Uterus (tissue), 3 donors: ENCODE measurements at regions not wholly inside any gene's neighbourhood (a gene's known extent, or its start where the extent isn't known, plus 50 kb on each side); places are given as distances from the start of the nearest gene placed in this dataset.

Source experiments
- DNase-seq, 2 donors: peaks; one replicate each; pipeline ENCODE4 v3.0.0-alpha.2; 2019 to 2020
- H3K27ac ChIP-seq, 2 donors: fragments of 200-600 bp; sonication (generic); 1 replicate in 1 of 2; 2 replicates in 1 of 2; pipeline ENCODE4 v1.5.1; 2016 to 2018
- H3K27me3 ChIP-seq, 2 donors: fragments of 200-600 bp; sonication (generic); one replicate each; pipeline ENCODE4 v1.5.1; 2018 to 2019; ENCODE audit warnings: control low read depth in 1 of 2
- H3K36me3 ChIP-seq, 2 donors: fragments of 200-600 bp; sonication (generic); one replicate each; pipeline ENCODE4 v1.5.1; 2019; ENCODE audit warnings: control low read depth in 1 of 2
- H3K4me1 ChIP-seq, 2 donors: fragments of 200-600 bp; sonication (generic); one replicate each; pipeline ENCODE4 v1.5.1; 2018 to 2019; ENCODE audit warnings: control low read depth in 1 of 2
- H3K4me3 ChIP-seq, 2 donors: fragments of 200-600 bp; sonication (generic); 1 replicate in 1 of 2; 2 replicates in 1 of 2; pipeline ENCODE4 v1.5.1; 2018 to 2019; ENCODE audit warnings: mild to moderate bottlenecking in 1 of 2
- H3K9me3 ChIP-seq, 2 donors: fragments of 200-600 bp; sonication (generic); one replicate each; pipeline ENCODE4 v1.5.1; 2019; ENCODE audit warnings: control low read depth in 1 of 2
- CTCF ChIP-seq, 4 experiments: fragments of 200-600 bp in 2 of 4; fragments of 450-650 bp in 2 of 4; sonication (generic) in 2 of 4; IDR thresholded peaks; one replicate each; pipeline ENCODE4 v1.5.1; 2016 to 2019; ENCODE audit warnings: antibody characterized with exemption in 4 of 4, mild to moderate bottlenecking in 2 of 4, moderate library complexity in 1 of 4
- POLR2A ChIP-seq, 2 donors: fragments of 450-650 bp; IDR thresholded peaks; one replicate each; pipeline ENCODE4 v1.6.1; 2016; ENCODE audit warnings: antibody characterized with exemption in 2 of 2, mild to moderate bottlenecking in 1 of 2, moderate library complexity in 1 of 2
- intact Hi-C: fragments of 100-400 bp; cut with DNase I; formaldehyde crosslinking; loops from one replicate; pipeline ENCODE4 v1.15.1; 2023; ENCODE audit warnings: low total_unique reads
- donor health status: DM: yes; HTN: yes; CAD: no.

DNA sequence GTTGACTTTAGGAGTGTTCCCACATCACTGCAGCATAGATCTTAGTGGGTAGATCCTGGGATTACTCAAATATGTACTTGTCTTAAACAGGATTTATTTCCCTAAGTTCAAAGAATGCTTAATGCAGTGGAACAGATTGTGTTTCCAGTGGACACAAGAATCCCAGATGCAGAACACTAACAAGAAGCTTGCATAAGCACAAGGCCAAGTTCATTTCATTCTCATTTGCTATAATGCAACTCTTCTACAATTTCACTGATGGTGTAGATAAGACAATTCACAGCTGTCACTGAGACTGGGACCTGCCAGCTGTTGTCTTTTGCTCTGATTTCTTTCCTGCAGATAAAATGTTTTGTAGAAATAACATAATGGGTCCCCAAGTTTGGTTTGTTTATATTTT lies 225.6 kb downstream of the NFKBIZ start:
- Histone ChIP-seq H3K4me1 (peaks cover 0 to under 1% of the 10 kb centered on the region in 2 donors), H3K27me3 (no peaks in the 10 kb centered on the region), H3K27ac (no peak overlapping the region), H3K9me3 (no peaks in the 10 kb centered on the region), H3K4me3 (no peak overlapping the region), H3K36me3 (no peaks in the 10 kb centered on the region)
- no peak for DNase-seq
- intact Hi-C loops: no loop called here
- no peak for TF ChIP-seq CTCF (IDR thresholded peaks at IDR 0.05)
- no peak for TF ChIP-seq POLR2A (IDR thresholded peaks at IDR 0.05)

DNA sequence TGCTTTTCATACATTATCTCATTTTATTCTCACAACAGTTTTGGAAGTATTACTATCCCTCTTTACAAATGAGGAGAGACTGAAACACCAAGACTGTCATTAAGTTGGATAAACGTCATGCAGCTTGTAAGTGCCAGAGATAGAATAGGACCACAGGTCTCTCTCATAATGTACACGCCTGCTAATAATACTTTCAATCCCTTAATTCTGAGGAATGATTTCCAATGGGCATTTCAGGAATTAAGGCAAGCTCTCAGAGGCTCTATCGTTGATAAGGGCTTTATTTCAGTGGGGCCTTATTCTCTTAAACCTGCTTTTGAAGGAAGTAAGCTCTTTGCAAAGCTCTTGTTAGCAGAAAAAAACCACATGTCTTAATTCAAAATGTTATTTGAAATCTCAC lies 229.1 kb downstream of the NFKBIZ start:
- TF ChIP-seq POLR2A (IDR thresholded peaks at IDR 0.05): no peak
- no peak for DNase-seq
- H3K36me3 ChIP-seq: no peaks in the 10 kb centered on the region
- no peaks in the 10 kb centered on the region for H3K27me3 ChIP-seq
- intact Hi-C loops: no loop called here
- H3K4me1 ChIP-seq: no peaks in the 10 kb centered on the region
- no peak overlapping the region for H3K4me3 ChIP-seq
- no peak overlapping the region for H3K27ac ChIP-seq
- no peaks in the 10 kb centered on the region for H3K9me3 ChIP-seq

DNA sequence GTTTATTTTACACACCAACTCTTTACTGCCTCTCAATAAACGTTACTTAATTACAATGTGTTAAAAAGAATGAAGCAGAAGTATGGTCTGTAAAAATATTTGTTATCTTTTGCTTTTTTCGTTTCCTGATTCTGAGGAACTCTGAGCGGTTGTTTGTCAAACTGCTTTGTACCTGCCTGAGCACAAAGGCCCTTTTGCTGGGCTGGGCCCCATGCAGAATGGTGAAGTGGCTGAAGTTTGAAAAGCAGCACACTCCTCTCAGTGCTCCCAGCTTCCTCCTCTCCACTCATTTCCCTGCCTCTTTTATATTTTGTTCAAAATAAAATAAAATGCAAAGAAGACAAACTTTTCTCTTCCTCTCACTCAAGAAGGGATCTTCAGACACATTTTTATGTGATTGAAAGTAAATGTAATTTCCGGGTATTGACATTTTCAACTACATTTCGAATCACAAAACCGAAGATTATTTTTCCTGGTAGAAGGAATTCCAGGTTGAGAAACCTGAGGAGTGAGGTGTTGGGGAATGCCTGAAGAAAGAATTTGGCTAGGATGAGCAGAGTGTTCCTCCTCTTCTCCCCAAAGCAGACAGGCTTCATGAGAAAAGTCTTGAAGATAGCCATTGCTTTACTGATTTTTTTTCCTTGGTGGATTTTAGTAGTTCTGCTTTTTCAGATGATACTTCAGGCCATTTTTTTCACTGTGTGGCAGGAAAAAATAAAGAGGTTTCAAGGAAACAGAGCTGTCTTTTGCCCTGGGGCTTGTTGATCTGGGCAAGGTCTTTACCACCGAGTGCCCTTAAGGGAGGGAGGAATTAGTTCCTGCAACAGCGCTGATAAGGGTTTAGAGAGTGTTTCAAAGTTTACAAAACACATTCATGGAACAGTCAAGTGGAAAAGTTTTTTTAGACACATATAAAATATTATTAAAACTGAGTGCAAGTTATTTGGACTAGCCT lies 229.8 kb downstream of the NFKBIZ start:
- peak overlapping the region; percentile 1 to 48 for H3K27ac ChIP-seq
- intact Hi-C loops: no loop called here
- TF ChIP-seq CTCF (IDR thresholded peaks at IDR 0.05): no peak
- no peak for TF ChIP-seq POLR2A (IDR thresholded peaks at IDR 0.05)

DNA sequence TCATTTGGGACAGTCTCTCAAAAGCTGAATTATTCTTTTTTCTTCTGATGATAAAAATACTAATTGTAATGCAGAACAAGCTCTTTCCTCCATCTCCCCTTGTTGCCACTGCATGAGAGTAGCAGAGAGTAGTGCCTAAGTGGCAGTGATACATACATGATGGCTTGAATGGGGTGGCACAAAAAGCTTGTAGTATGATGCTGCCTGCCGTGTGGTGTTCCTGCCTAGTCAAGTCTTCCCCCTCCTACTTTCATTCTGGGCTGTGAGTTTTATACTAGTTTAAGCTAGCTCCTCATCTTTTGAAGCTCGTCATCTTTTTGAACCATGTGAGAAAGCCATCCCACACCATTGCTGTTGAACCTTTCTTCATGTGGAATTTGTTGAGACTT lies 230.5 kb downstream of the NFKBIZ start:
- no peaks in the 10 kb centered on the region for H3K36me3 ChIP-seq
- H3K4me3 ChIP-seq: no peak overlapping the region
- no peaks in the 10 kb centered on the region for H3K27me3 ChIP-seq
- H3K27ac ChIP-seq: peak overlapping the region; percentile 1 to 48
- no peak for TF ChIP-seq CTCF (IDR thresholded peaks at IDR 0.05)
- TF ChIP-seq POLR2A (IDR thresholded peaks at IDR 0.05): no peak
- intact Hi-C loops: no loop called here
- no peaks in the 10 kb centered on the region for H3K9me3 ChIP-seq
- no peak for DNase-seq
- no peaks in the 10 kb centered on the region for H3K4me1 ChIP-seq

More for the DNA sequence above, 229.8 kb downstream of the NFKBIZ start:
- DNase-seq: no peak
- no peaks in the 10 kb centered on the region for H3K27me3 ChIP-seq
- H3K4me1 ChIP-seq: no peaks in the 10 kb centered on the region
- H3K36me3 ChIP-seq: no peaks in the 10 kb centered on the region
- no peak overlapping the region for H3K4me3 ChIP-seq
- no peaks in the 10 kb centered on the region for H3K9me3 ChIP-seq

DNA sequence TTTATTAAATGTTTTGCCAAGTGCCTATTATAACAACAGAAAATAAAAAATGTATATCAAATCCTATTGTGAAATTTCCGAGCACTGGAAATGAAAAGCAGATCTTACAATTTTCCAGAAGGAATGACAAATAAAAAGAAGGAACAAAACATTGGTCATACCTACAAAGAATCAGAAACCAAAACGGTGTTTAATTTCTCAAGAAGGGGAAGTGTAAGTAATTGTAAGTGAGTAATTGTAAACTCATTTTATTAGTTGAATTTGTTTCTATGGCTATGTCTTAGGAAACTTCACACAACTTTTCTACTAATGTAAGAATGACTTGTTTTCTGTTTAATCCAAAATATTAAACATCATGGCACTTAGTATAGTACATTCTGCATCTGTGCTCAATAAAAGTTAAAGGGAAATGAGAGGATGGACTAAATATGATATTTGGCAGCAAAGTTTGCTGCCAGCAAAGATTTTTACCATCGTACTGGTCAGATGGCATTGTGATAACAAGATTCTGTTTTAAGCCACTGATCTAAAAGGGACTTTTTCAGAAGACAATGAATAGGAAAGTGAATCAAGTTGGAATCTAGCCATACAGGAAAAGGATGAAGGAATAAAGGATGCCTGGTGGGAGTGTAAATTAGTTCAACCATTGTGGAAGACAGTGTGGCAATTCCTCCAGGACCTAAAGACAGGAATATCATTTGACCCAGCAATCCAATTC lies 232.4 kb downstream of the NFKBIZ start:
- H3K27me3 ChIP-seq: no peaks in the 10 kb centered on the region
- no peak overlapping the region for H3K4me3 ChIP-seq
- H3K9me3 ChIP-seq: no peaks in the 10 kb centered on the region
- DNase-seq: no peak
- no peaks in the 10 kb centered on the region for H3K4me1 ChIP-seq
- no peak overlapping the region for H3K27ac ChIP-seq
- TF ChIP-seq POLR2A (IDR thresholded peaks at IDR 0.05) (no peak), CTCF (IDR thresholded peaks at IDR 0.05) (no peak)
- intact Hi-C loops: no loop called here
- H3K36me3 ChIP-seq: no peaks in the 10 kb centered on the region
